HG03571 (cell line): ENCODE measurements at regions not wholly inside any gene's neighbourhood (a gene's known extent, or its start where the extent isn't known, plus 50 kb on each side); places are given as distances from the start of the nearest gene placed in this dataset.
A peak's percentile ranks its signal among the peaks of the same experiment; 100 is the strongest.

Experiments used
- ATAC-seq: cut with Tn5 transposase; IDR thresholded peaks from one replicate; pipeline ENCODE4 v1.9.1; 2021; ENCODE audit not compliant: unreplicated experiment

GRCh38 chr2:118222672-118223421 is 134.6 kb downstream of the INSIG2 start:
- ATAC-seq, result no peak

- no peak for ATAC-seq
These were observed 134.0 kb downstream of the INSIG2 start for GRCh38 chr2:118222273-118222594.

GRCh38 chr2:118221536-118222272 is 133.4 kb downstream of the INSIG2 start:
- ATAC-seq, result no peak

- no peak for ATAC-seq
These were observed 131.3 kb downstream of the INSIG2 start for GRCh38 chr2:118219611-118220010.

- no peak for ATAC-seq
These were observed 128.0 kb downstream of the INSIG2 start for GRCh38 chr2:118216224-118216623.

GRCh38 chr2:118209727-118210126 is 121.5 kb downstream of the INSIG2 start:
- ATAC-seq, result no peak

- no peak for ATAC-seq
These were observed 119.6 kb downstream of the INSIG2 start for GRCh38 chr2:118207889-118208288.

- ATAC-seq, result peak; percentile 95
These were observed 114.5 kb downstream of the INSIG2 start for GRCh38 chr2:118202707-118203303.

GRCh38 chr2:118198268-118198667 is 110.0 kb downstream of the INSIG2 start:
- no peak for ATAC-seq

- ATAC-seq, result no peak
These were observed 108.9 kb downstream of the INSIG2 start for GRCh38 chr2:118197011-118197675.

GRCh38 chr2:118190474-118190873 is 102.2 kb downstream of the INSIG2 start:
- ATAC-seq, result no peak

- no peak for ATAC-seq
These were observed 98.6 kb downstream of the INSIG2 start for GRCh38 chr2:118186858-118187254.

GRCh38 chr2:118186110-118186857 is 98.0 kb downstream of the INSIG2 start:
- peak; percentile 91 for ATAC-seq

- peak; percentile 70 for ATAC-seq
These were observed 97.2 kb downstream of the INSIG2 start for GRCh38 chr2:118185210-118186109.

- ATAC-seq, result no peak
These were observed 95.1 kb downstream of the INSIG2 start for GRCh38 chr2:118183381-118183780.

GRCh38 chr2:118179445-118179844 is 91.2 kb downstream of the INSIG2 start:
- ATAC-seq, result no peak

GRCh38 chr2:118177884-118178283 is 89.6 kb downstream of the INSIG2 start:
- no peak for ATAC-seq

- ATAC-seq, result no peak
These were observed 89.0 kb downstream of the INSIG2 start for GRCh38 chr2:118177318-118177717.

- no peak for ATAC-seq
These were observed 88.3 kb downstream of the INSIG2 start for GRCh38 chr2:118176601-118177000.

- no peak for ATAC-seq
These were observed 83.3 kb downstream of the INSIG2 start for GRCh38 chr2:118171546-118171945.
